GM12874 (cell line): ENCODE measurements at regions not wholly inside any gene's neighbourhood (a gene's known extent, or its start where the extent isn't known, plus 50 kb on each side); places are given as distances from the start of the nearest gene placed in this dataset.

Experiments used
- TF ChIP-seq, protein P1 (sequence below): IDR thresholded peaks from 2 replicates; pipeline ENCODE4 v1.5.1; 2011; ENCODE audit warnings: low read depth, mild to moderate bottlenecking, control low read depth, low read length, moderate library complexity; ENCODE audit not compliant: insufficient read depth

DNA sequence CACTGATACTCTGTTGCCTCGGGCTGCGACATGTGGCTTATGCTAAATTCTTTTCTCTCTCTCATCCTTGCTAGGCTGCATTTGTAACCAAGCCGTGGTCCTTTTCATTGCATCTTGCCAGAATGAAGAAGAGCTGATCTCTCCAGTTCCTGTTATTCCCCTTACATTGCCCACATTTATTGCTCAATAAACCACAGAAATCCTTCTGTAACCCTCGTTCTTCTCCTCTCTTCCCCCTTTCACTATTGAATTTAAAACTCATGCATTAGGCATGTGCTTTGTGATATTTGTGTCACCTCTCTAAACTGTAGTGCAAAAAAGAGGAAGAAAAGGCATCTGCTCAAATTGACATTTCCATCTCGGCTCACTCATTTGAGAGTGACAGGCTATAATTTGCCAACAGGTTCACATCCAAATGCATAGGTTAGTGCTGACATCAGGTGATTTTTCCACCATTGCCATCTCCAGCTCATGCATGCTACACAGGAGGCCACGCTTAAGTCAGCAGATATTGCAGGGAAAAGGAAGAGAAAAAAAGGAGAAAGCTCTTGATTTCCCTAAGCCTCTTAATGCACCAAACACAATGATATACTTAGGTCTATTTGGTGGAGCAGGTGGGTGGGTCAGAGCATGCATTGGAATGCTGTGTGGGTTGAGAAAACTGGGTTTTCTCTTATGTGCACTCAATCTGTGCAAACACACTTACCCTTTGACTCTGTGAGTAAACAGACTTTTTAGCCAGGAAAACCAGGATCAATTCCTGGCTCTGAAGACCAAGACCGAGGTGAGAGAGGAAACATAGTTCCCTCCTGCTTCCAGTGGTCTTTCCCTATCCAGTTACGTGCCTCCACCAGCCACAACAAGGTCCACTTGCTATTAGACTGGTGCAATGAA is 642.7 kb downstream of the HS3ST4 start:
- TF ChIP-seq, protein P1, sequence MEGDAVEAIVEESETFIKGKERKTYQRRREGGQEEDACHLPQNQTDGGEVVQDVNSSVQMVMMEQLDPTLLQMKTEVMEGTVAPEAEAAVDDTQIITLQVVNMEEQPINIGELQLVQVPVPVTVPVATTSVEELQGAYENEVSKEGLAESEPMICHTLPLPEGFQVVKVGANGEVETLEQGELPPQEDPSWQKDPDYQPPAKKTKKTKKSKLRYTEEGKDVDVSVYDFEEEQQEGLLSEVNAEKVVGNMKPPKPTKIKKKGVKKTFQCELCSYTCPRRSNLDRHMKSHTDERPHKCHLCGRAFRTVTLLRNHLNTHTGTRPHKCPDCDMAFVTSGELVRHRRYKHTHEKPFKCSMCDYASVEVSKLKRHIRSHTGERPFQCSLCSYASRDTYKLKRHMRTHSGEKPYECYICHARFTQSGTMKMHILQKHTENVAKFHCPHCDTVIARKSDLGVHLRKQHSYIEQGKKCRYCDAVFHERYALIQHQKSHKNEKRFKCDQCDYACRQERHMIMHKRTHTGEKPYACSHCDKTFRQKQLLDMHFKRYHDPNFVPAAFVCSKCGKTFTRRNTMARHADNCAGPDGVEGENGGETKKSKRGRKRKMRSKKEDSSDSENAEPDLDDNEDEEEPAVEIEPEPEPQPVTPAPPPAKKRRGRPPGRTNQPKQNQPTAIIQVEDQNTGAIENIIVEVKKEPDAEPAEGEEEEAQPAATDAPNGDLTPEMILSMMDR, result no peak

DNA sequence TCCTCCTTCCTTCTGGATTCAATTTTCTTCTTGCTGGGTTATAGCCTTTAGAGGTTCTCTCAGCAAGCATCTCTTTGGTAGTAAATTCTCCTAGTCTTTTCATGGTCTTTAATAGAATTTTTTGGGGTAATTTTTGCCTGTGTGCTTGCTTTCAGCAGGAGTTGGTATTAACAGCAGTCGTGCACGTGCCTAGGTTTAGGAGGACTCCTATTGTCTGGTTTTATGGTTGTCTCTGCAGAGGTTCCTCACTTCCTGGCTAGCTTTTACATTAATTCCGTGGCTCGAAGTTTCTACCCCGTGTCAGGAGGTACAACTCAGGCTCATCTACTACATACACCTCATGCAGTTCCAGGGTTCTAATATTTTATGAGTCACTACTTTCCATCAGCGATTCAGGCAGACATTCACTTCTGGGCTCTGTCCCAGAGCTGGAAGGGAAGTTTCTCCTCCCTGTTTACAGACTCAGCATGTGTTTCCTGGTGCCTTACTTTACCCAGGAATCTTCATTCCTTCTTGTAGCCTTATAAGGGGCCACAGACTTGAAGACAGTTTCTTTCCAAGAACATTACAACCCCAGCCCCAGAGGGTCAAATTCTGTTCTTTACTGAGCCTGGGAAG is 643.6 kb downstream of the HS3ST4 start:
- TF ChIP-seq, protein P1, result no peak

- TF ChIP-seq, protein P1, result no peak
Measured at GRCh38 chr16:26342621-26343020, 650.9 kb downstream of the HS3ST4 start.

DNA sequence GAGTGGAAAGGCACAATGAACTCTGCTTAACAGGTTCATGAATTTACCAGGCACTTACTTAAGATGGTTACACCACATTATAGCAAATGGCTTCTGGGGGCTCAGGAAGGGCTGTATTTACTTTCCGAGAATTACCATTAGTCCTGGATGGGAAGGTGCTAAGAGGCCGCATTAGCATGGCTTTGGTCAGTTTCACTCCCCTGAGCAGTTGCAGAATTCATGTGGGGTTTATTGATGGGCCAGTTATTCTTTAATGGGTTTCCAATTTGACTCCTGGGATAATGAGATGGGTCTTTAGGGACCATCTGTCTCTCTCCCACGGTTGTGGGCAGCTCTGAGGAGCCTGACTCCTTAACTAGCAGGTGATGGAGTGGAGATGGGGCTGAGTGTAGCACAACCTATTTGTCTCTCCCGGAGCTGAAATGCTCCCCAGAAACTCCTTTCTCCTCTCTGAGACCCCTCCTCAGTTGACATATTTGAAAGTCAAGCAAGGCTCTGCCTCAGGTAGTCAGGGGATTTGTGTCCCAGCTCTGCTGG is 652.5 kb downstream of the HS3ST4 start:
- TF ChIP-seq, protein P1, result no peak

DNA sequence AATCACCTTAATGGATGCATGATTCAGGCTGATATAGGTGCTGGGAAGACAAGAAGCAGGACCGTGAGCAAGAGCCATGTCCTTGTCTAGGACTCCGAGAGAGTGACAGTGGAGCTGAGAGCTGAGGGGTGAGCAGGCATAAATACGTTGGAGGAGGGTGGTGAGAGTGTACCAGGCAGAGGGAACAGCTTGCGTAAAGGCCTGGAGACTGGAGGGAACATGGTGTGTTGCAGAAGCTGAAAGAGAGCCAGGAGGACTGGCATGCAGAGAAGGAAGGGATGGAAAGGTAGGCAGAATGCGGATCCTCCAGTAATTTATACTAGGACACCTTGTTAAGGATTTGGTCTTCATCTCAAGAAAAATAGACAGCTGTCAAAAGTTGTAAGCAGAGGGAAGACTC is 653.2 kb downstream of the HS3ST4 start:
- TF ChIP-seq, protein P1, result no peak

- TF ChIP-seq, protein P1, result no peak
Measured at GRCh38 chr16:26345966-26346365, 654.2 kb downstream of the HS3ST4 start.

DNA sequence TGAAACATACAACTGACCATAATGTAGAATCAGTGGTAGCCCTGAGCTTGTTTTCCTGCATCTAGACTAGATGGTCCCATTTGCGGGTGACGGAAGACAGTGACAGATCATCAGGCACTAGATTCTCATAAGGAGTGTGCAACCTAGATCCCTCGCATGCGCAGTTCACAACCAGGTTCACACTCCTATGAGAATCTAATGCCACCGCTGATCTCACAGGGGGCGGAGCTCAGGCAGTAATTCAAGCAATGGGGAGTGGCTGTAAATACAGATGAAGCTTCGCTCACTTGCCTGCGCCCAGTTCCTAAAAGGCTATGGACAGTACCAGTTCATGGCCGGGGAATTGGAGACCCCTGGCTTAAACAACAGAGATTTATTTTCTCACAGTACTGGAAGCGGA is 656.3 kb downstream of the HS3ST4 start:
- TF ChIP-seq, protein P1, result no peak
